Stomach (tissue), 8 donors: ENCODE measurements at regions not wholly inside any gene's neighbourhood (a gene's known extent, or its start where the extent isn't known, plus 50 kb on each side); places are given as distances from the start of the nearest gene placed in this dataset.

ENCODE experiments used
- DNase-seq, 2 donors: peaks; one replicate each; pipeline versions ENCODE4 v3.0.0 to v3.0.0-alpha.2; 2013 to 2019
- H3K27ac ChIP-seq, 5 donors: fragments of 200-600 bp in 4 of 5; sonication (generic) in 4 of 5; one replicate each; pipeline ENCODE4 v1.5.1; 2013 to 2019; ENCODE audit warnings: mild to moderate bottlenecking in 1 of 5, moderate library complexity in 1 of 5
- H3K27me3 ChIP-seq, 3 donors: fragments of 200-600 bp; sonication (generic); one replicate each; pipeline ENCODE4 v1.5.1; 2017 to 2019; ENCODE audit warnings: mixed run types in 1 of 3
- H3K36me3 ChIP-seq, 4 donors: fragments of 200-600 bp; sonication (generic); 1 replicate in 3 of 4; 2 replicates in 1 of 4; pipeline ENCODE4 v1.5.1; 2016 to 2019
- H3K4me1 ChIP-seq, 4 donors: fragments of 200-600 bp; sonication (generic); one replicate each; pipeline ENCODE4 v1.5.1; 2016 to 2019
- H3K4me3 ChIP-seq, 4 donors: fragments of 200-600 bp; sonication (generic) in 3 of 4; one replicate each; pipeline ENCODE4 v1.5.1; 2016 to 2019; ENCODE audit warnings: mild to moderate bottlenecking in 1 of 4
- H3K9me3 ChIP-seq, 4 donors: fragments of 200-600 bp; sonication (generic); one replicate each; pipeline ENCODE4 v1.5.1; 2016 to 2019
- EP300 ChIP-seq: sonication (generic); formaldehyde crosslinking; IDR thresholded peaks from one replicate; pipeline ENCODE4 v1.6.1; 2017; ENCODE audit warnings: antibody characterized with exemption
- POLR2A ChIP-seq, 4 donors: fragments of 450-650 bp; IDR thresholded peaks; one replicate each; pipeline ENCODE4 v1.6.1; 2016; ENCODE audit warnings: antibody characterized with exemption in 4 of 4, control low read depth in 2 of 4, mild to moderate bottlenecking in 1 of 4, moderate library complexity in 1 of 4
- POLR2AphosphoS5 ChIP-seq, 3 donors: sonication (generic); formaldehyde crosslinking; IDR thresholded peaks; one replicate each; pipeline ENCODE4 v1.6.1; 2016; ENCODE audit warnings: antibody characterized with exemption in 3 of 3
- WGBS, 5 donors: extraction: QIAGEN DNeasy Blood & Tissue Kit in 3 of 5; methylation state at CpG; one replicate each; pipeline versions ENCODE4 v1.1.5 to v1.1.7; 2013 to 2018; 5-methylcytosine and 5-hydroxymethylcytosine counted together
- intact Hi-C: fragments of 100-400 bp; cut with DNase I; formaldehyde crosslinking; loops from one replicate; pipeline ENCODE4 v1.15.1; 2023; ENCODE audit warnings: low total_unique reads
- TF ChIP-seq, protein P1 (sequence below), 7 experiments: fragments of 450-650 bp in 4 of 7; fragments of 200-600 bp in 3 of 7; sonication (generic) in 3 of 7; IDR thresholded peaks; one replicate each; pipeline ENCODE4 v1.5.1; 2016 to 2019; ENCODE audit warnings: antibody characterized with exemption in 7 of 7, control low read depth in 2 of 7, mild to moderate bottlenecking in 1 of 7
- donor health status: healthy with polysubstance abuse.
- donor health status: Bipolar disorder and iron deficiency.
- donor health status: healthy.

DNA sequence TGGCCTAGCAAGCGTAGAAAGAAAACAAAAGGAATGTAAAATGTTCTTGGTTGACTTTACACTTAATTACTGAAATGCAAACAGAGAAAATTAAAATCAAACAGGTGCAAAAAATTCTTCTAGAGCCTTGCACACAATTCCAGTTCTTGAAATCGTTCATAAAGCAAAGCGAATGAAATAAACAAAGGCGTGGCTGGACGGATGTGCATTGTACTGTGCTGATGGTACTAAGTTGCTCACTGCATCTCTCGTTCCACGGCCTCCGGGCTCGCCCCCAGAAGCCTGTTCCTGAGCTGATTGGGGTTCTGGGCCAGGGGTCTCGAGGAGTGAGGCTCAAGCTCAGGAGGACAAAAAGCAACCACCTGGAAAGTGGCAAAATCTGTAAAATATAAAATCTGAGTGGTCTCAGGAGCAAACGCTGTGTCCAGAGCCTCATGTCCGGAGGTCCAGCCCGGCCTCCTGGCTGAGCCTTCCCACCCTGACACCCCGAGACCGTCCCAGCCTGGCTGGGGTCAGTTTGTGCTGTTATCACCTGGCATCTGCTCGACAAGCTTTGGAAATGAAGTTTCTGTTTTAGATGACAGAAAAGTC, 71.3 kb downstream of the TTLL2 start:
- WGBS, 5 donors, result 28 to 58% (median 47%) methylated on average over 15 to 16 of the region's 16 CpGs
- peak in 1 of 2 donors; percentile 47 for DNase-seq
- Histone ChIP-seq H3K9me3 (no peaks in the 10 kb centered on the region), H3K27me3 (no peaks in the 10 kb centered on the region), H3K4me1 (peaks cover 0 to 18% (median 15%) of the 10 kb centered on the region in 4 donors), H3K4me3 (peak overlapping the region in 1 of 4 donors; percentile 15), H3K36me3 (no peaks in the 10 kb centered on the region), H3K27ac (peak overlapping the region in 2 of 5 donors; percentile 13 to 41)
- TF ChIP-seq POLR2A (IDR thresholded peaks at IDR 0.05) (no peak), POLR2AphosphoS5 (IDR thresholded peaks at IDR 0.05) (no peak), EP300 (no peak)
- TF ChIP-seq, protein P1, sequence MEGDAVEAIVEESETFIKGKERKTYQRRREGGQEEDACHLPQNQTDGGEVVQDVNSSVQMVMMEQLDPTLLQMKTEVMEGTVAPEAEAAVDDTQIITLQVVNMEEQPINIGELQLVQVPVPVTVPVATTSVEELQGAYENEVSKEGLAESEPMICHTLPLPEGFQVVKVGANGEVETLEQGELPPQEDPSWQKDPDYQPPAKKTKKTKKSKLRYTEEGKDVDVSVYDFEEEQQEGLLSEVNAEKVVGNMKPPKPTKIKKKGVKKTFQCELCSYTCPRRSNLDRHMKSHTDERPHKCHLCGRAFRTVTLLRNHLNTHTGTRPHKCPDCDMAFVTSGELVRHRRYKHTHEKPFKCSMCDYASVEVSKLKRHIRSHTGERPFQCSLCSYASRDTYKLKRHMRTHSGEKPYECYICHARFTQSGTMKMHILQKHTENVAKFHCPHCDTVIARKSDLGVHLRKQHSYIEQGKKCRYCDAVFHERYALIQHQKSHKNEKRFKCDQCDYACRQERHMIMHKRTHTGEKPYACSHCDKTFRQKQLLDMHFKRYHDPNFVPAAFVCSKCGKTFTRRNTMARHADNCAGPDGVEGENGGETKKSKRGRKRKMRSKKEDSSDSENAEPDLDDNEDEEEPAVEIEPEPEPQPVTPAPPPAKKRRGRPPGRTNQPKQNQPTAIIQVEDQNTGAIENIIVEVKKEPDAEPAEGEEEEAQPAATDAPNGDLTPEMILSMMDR (IDR thresholded peaks at IDR 0.05), result no peak
- intact Hi-C loops, result no loop called here

DNA sequence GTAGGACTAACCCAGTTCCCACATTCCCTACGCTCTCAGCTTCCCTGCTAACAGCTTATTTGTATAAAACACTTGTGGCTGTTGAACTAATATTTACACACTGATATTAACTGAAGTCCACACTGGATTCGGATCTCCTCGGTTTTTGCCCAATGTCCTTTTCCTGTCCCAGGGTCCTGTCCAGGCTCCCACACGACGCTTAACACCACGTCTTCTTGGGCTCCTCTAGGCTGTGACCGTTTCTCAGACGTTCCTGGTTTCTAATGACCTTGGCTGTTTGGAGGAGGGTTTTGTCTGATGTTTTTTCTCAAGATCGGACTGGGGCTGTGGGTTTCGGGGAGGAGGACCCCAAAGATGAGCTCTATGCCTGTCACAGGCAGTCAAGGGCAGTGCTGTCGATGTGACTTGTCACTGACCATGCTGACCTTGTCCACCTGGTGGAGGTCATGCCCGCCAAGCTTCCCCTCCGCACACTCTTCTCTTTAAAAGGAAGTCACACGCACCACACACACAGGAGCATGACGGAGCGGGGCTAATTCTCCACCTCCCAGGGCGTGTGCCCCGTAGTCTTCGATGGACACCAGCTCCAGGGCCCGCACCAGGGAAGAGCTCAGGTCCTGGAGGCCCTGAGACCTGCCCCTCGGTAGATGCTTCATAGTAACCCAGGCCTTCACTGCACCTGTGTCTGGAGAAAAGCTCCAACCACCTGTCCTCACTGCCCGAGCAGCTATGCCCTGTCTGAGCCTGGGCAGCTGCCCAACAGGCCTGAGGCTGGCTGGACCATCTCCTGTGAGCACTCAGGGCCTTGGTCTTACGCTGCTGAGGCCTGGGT, 72.0 kb downstream of the TTLL2 start:
- intact Hi-C loops, result no loop called here
- peak in 1 of 2 donors; percentile 59 for DNase-seq
- Histone ChIP-seq H3K27me3 (no peaks in the 10 kb centered on the region), H3K36me3 (no peaks in the 10 kb centered on the region), H3K4me3 (peak overlapping the region in 1 of 4 donors; percentile 15), H3K9me3 (no peaks in the 10 kb centered on the region), H3K27ac (peak overlapping the region in 2 of 5 donors; percentile 13 to 41), H3K4me1 (peaks cover 0 to 18% (median 15%) of the 10 kb centered on the region in 4 donors)
- 54 to 71% (median 59%) methylated on average over 22 to 23 of the region's 23 CpGs for WGBS, 5 donors
- no peak for TF ChIP-seq EP300
- TF ChIP-seq POLR2A (IDR thresholded peaks at IDR 0.05), result no peak
- TF ChIP-seq POLR2AphosphoS5 (IDR thresholded peaks at IDR 0.05), result no peak
- TF ChIP-seq, protein P1 (IDR thresholded peaks at IDR 0.05), result no peak

DNA sequence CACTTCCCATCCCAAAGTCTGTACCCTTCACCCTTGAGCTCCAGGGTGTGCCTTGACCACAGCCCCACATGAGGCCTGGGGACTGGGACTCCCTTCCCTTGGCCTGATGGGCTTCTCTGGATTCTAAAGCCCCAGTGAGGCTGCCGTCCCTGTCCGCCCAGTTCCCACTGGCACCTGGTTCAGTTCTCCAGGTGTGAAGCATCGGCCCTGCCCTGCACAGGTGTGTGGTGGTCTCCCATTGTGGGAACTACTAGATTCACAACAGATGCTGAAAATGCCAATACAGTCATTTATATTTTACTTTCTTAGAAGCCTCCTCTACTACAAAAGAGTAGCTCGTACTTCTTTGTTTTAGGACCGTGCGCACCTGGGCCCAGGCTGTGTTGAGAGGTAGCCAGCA, 72.8 kb downstream of the TTLL2 start:
- 81 to 100% (median 90%) methylated on average over 6 of the region's 6 CpGs for WGBS, 5 donors
- H3K4me1 ChIP-seq, result peaks cover 0 to 18% (median 15%) of the 10 kb centered on the region in 4 donors
- TF ChIP-seq EP300 (no peak), POLR2A (IDR thresholded peaks at IDR 0.05) (no peak), POLR2AphosphoS5 (IDR thresholded peaks at IDR 0.05) (no peak)
- TF ChIP-seq, protein P1 (IDR thresholded peaks at IDR 0.05), result no peak
- no peak overlapping the region for H3K4me3 ChIP-seq
- H3K9me3 ChIP-seq, result no peaks in the 10 kb centered on the region
- no peak overlapping the region for H3K27ac ChIP-seq
- H3K36me3 ChIP-seq, result no peaks in the 10 kb centered on the region
- DNase-seq, result no peak
- no peaks in the 10 kb centered on the region for H3K27me3 ChIP-seq
- intact Hi-C loops, result no loop called here

DNA sequence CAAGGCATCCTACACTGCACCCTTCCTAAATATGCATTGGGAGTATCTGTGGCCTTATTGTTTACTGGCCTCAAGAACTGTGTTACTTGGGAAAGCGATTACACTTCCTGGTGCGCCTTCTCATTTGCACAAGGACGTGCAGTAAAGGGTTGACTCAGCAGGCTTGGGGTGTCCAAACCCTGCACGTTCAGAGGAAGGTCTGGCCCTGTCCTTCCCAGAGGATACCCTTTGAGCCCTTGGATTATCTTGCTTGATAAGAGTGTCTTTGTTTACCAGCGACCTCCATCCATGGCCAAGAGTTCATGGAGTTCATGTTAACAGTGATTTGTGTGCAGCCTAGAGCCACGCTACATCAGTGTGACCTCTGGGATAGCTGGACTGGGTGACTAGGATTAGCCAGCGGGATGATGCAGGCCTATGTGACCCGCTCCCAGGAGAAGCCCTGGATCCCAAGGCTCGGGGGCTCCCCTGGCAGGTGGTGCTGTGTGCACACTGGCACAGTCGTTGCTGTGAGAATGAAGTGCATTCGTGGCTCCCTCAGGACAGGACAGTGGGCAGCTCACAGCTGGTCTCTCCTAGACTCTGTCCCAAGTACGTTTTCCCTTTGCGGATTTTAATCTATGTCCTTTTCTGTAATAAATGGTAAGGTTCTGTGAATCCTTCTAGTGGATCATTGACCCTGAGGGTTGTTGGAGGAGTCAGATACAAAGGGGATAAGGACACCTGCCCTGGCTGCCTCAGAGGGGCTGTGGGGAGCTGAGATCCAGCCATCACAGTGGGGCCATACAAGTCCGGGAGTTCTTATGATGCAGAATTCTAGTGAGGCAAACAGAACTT, 73.5 kb downstream of the TTLL2 start:
- H3K27me3 ChIP-seq, result no peaks in the 10 kb centered on the region
- H3K4me3 ChIP-seq, result no peak overlapping the region
- peak in 1 of 2 donors; percentile 53 for DNase-seq
- TF ChIP-seq, protein P1 (IDR thresholded peaks at IDR 0.05), result no peak
- TF ChIP-seq EP300 (no peak), POLR2AphosphoS5 (IDR thresholded peaks at IDR 0.05) (peak in 1 of 3 donors; percentile 24), POLR2A (IDR thresholded peaks at IDR 0.05) (no peak)
- H3K36me3 ChIP-seq, result no peaks in the 10 kb centered on the region
- 68 to 78% (median 76%) methylated on average over 14 of the region's 14 CpGs for WGBS, 5 donors
- H3K4me1 ChIP-seq, result peaks cover 0 to 18% (median 15%) of the 10 kb centered on the region in 4 donors
- intact Hi-C loops, result no loop called here
- no peak overlapping the region for H3K27ac ChIP-seq
- H3K9me3 ChIP-seq, result no peaks in the 10 kb centered on the region
